Neutrophil (primary cell): ENCODE measurements at regions not wholly inside any gene's neighbourhood (a gene's known extent, or its start where the extent isn't known, plus 50 kb on each side); places are given as distances from the start of the nearest gene placed in this dataset.

Experiments used
- H3K27ac ChIP-seq: fragments of 200-600 bp; sonication (generic); 2 replicates; pipeline ENCODE4 v1.5.1; 2016; ENCODE audit warnings: mild to moderate bottlenecking, moderate library complexity
- H3K27me3 ChIP-seq: fragments of 200-600 bp; sonication (generic); 2 replicates; pipeline ENCODE4 v1.6.0; 2016; ENCODE audit warnings: mild to moderate bottlenecking
- H3K36me3 ChIP-seq: fragments of 200-600 bp; sonication (generic); 2 replicates; pipeline ENCODE4 v1.5.1; 2017
- H3K4me1 ChIP-seq, 2 experiments: fragments of 200-600 bp in 1 of 2; sonication (generic) in 1 of 2; 1 replicate in 1 of 2; 2 replicates in 1 of 2; pipeline versions ENCODE4 v1.5.1 to v1.6.1; 2013 to 2016; ENCODE audit warnings: low read depth in 1 of 2, low read length in 1 of 2, mild to moderate bottlenecking in 1 of 2, moderate library complexity in 1 of 2; ENCODE audit not compliant: control insufficient read depth in 1 of 2, insufficient read depth in 1 of 2
- H3K4me3 ChIP-seq, 2 experiments: fragments of 200-600 bp in 1 of 2; sonication (generic) in 1 of 2; 1 replicate in 1 of 2; 2 replicates in 1 of 2; pipeline ENCODE4 v1.5.1; 2013 to 2016; ENCODE audit warnings: low read depth in 1 of 2, low read length in 1 of 2, mild to moderate bottlenecking in 1 of 2, moderate library complexity in 1 of 2
- H3K9me3 ChIP-seq: fragments of 200-600 bp; sonication (generic); 2 replicates; pipeline ENCODE4 v1.5.1; 2016
- TF ChIP-seq, protein P1 (sequence below): fragments of 200-600 bp; sonication (generic); IDR thresholded peaks from 2 replicates; pipeline ENCODE4 v1.5.1; 2016; ENCODE audit warnings: antibody characterized with exemption

DNA sequence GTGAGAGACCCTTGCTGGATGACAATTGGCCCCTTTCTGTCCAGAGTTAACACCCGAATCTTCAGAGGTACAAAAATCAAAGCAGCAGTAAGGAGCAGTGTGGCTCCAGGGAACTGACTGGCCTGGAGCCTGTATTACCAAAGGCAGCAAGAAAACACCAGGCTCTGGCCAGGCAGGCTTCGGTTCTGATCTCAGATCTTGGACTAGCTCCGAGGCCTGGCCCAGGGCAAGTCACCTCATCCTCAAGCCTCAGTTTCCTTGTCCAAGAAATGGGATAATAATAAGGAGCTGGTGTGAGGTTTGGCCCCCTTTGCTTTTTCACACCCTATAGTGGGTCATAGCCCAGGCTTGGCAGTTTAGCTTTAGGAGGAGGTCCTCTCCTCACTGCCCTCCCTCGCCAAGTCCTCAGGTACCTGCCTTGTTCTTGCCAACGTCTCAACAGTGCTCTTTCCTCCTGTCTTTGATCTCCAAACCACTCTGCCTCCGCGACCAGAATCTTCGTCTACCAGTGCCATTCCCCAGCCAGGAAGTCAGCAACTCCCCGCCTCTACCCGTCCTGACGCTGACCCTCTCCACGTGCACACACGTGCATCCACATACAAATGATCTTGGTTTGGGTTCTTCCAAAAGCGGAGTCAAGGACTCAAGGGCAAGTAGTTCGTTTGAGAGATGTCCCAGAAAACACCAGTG lies 82.6 kb upstream of the TLE3 start:
- no peaks in the 10 kb centered on the region for H3K9me3 ChIP-seq
- no peaks in the 10 kb centered on the region for H3K27me3 ChIP-seq
- no peaks in the 10 kb centered on the region for H3K4me1 ChIP-seq
- TF ChIP-seq, protein P1, sequence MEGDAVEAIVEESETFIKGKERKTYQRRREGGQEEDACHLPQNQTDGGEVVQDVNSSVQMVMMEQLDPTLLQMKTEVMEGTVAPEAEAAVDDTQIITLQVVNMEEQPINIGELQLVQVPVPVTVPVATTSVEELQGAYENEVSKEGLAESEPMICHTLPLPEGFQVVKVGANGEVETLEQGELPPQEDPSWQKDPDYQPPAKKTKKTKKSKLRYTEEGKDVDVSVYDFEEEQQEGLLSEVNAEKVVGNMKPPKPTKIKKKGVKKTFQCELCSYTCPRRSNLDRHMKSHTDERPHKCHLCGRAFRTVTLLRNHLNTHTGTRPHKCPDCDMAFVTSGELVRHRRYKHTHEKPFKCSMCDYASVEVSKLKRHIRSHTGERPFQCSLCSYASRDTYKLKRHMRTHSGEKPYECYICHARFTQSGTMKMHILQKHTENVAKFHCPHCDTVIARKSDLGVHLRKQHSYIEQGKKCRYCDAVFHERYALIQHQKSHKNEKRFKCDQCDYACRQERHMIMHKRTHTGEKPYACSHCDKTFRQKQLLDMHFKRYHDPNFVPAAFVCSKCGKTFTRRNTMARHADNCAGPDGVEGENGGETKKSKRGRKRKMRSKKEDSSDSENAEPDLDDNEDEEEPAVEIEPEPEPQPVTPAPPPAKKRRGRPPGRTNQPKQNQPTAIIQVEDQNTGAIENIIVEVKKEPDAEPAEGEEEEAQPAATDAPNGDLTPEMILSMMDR: no peak
- H3K36me3 ChIP-seq: no peaks in the 10 kb centered on the region
- no peak overlapping the region for H3K4me3 ChIP-seq
- H3K27ac ChIP-seq: no peak overlapping the region

DNA sequence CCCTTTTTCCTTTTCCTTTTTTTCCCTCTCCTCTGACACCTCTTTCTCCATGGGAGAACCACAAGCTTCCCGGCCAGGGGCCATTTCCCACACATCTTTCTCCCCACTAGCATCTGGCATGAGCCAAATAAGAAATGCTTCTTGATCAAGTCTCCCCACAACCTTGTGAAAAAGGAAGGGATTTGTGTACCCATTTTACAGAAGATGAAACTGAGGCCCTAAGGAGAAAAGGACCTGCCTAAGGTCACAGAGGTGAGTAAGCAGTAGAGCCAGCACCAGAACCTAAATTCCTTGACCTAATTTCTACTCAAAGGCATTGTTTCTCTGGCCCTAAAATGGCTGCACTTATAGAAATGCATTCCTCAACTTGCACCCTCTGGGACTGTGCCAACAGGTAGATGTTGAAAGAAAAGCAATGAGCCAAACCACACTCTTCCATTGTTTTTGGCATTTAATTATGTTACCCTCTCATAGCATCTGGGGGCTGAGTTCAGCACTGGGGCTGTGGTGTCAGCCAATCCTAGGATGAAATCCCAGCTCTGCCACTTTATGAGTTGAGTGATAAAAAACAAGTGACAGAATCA lies 81.7 kb upstream of the TLE3 start:
- H3K9me3 ChIP-seq: no peaks in the 10 kb centered on the region
- no peak overlapping the region for H3K4me3 ChIP-seq

DNA sequence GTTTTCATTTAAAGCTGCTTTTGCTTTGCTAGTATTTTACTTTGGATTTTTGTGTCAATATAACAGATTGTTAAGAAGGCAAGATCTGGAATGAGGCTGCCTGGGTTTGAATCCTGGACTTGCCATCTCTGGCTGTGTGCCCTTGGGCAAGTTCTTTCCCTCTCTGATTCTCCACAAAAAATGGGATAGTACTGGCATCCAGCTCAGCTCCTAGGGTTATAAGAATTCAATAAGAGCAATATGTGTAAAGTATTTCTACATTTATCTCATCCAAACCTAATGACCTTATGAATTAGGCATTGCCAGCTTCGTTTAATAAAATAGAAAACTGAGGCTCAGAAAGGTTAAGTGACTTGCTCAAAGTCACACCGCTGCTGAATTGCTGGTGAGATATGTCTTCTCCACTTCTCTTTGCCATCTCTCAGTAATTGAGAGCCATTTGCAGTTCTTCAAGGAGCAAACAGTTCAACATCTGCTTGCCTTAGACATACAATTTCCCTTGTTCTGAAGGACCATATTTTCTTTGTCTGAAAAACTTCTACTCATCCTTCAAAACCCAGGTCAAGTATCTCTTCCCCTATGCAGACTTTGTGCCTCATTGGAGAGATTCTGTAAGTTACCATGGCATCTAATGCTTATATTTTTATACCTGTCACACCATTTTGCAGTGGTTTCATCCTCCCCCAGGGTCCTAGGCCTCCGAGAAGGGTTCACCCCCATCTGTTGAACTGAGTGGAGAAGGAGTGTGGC lies 80.8 kb upstream of the TLE3 start:
- TF ChIP-seq, protein P1: no peak

More for the DNA sequence above, 81.7 kb upstream of the TLE3 start:
- Histone ChIP-seq H3K27ac (no peak overlapping the region), H3K4me1 (no peaks in the 10 kb centered on the region), H3K36me3 (no peaks in the 10 kb centered on the region), H3K27me3 (no peaks in the 10 kb centered on the region)
- TF ChIP-seq, protein P1: no peak

DNA sequence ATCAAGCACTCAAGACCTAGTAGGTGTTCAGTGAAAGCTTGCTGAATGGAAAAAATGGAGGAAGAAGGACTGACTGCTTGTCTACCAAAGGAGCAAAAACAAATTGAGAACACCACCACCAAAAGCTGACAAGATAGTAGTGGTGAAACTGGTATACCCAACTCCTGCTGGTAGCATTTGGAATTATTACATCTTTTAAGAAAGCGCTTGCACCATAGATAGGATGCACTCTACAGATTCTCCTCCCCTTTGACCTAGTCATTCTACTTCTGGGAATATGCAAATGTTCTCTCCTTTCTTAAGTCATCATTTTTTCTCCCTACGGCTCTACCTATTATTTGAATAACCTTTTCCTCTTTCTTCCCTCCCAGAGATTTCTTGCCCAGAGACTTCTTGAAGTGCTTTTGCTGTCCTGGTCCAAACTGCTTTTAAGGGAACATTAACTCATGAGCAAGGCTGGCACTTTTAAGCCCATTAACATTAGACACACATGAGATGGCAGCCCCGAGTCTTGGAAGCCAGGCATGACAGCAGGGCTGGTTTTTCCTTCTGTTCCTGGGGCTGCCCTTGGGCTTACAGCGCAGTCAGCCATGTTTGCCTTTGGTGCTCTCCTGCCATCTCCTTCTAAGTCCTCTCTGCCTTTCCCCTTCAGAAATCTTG lies 75.0 kb upstream of the TLE3 start:
- H3K4me3 ChIP-seq: no peak overlapping the region
- no peaks in the 10 kb centered on the region for H3K36me3 ChIP-seq
- no peaks in the 10 kb centered on the region for H3K27me3 ChIP-seq
- H3K9me3 ChIP-seq: no peaks in the 10 kb centered on the region
- H3K4me1 ChIP-seq: peaks cover 8 to 9% of the 10 kb centered on the region in 2 experiments
- no peak overlapping the region for H3K27ac ChIP-seq
- TF ChIP-seq, protein P1: no peak

More for the DNA sequence above, 80.8 kb upstream of the TLE3 start:
- H3K4me3 ChIP-seq: no peak overlapping the region
- no peak overlapping the region for H3K27ac ChIP-seq
- no peaks in the 10 kb centered on the region for H3K36me3 ChIP-seq
- no peaks in the 10 kb centered on the region for H3K27me3 ChIP-seq
- no peaks in the 10 kb centered on the region for H3K9me3 ChIP-seq
- no peaks in the 10 kb centered on the region for H3K4me1 ChIP-seq

DNA sequence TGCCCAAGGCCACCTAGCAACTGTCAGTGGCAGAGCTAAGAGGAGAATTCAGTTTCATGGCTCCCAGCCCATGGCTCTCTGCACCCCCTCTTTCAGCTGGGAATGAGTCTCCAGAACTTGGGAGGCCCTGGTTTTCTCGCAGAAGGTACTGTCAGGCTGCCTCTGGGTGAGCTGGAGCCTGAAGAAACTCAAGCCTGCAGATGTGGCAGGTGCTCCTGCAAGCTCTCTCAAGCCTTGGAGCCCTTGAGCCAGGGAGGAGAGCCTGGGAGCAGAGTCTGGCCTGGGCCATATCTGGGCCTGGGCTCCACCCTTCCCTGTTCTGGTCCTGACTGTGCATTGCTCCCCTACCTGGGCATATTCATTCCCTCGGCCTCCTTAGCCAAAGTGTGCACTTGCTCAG lies 74.4 kb upstream of the TLE3 start:
- H3K4me1 ChIP-seq: peaks cover 8 to 9% of the 10 kb centered on the region in 2 experiments
- H3K27me3 ChIP-seq: no peaks in the 10 kb centered on the region
- no peaks in the 10 kb centered on the region for H3K36me3 ChIP-seq
- TF ChIP-seq, protein P1: no peak
- no peak overlapping the region for H3K4me3 ChIP-seq
- H3K27ac ChIP-seq: no peak overlapping the region
- no peaks in the 10 kb centered on the region for H3K9me3 ChIP-seq
